Activated CD8-positive, alpha-beta memory T cell treated with anti-CD3 and anti-CD28 coated beads, Interleukin-2, amount 50 U/mL, for 48 hours (primary cell): ENCODE measurements at regions not wholly inside any gene's neighbourhood (a gene's known extent, or its start where the extent isn't known, plus 50 kb on each side); places are given as distances from the start of the nearest gene placed in this dataset.

Experiments used
- DNase-seq: peaks from one replicate; pipeline ENCODE4 v3.0.0-alpha.2; 2020

DNA sequence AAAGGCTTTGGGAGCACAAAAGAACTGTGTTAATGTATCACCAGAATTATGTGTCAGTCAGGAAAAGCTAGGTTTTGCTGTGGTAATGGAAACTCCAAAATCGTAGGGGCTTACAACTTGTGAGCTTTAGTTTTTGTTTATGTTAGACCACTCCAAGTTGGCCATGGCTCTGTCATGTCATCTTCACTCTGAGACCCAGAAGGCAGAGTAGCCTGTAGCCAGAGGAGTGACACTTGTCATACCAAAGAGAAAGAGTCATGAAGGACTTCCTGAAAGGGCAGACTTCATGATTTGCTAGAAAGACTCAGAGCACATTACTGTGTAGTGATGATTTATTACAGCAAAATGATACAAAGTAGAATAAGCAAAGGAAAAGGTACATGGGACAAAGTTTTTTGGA is 133.6 kb upstream of the SSTR1 start:
- no peak for DNase-seq

DNA sequence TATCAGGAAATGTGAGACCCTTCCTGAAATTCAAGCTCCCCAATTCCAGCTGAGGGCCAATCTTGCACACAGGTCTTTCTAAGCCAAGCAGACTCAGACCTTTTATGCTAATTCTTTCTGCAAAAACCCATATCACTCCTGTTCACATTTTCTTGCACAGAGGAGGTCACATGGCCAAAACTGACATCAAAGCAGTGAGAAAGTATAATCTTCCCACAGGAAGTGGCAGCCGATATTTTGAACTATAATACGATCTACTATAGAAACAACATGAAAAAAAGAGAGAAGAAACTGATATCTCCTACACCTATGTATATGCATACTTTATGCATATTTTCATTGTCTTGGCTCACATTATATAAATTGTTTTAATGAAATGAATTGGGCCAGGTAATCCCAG is 132.9 kb upstream of the SSTR1 start:
- DNase-seq = no peak

DNA sequence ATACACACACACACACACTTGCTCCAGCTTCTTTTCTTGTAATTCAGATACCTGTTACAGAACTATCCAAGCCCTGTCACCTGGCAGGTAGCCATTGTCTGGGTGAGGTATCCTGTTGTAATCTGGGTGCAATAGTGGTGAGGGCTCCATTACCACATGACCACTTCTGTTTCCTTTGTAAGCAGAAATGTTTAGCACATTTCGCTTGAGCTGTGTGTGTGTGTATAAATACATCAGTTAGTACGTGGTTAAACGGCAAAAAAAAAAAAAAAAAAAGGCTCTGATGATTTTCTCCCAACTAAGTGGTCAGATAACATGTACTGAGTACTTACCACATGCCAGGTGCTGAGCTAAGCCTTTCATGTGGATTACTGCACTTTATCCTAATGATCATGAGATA is 129.3 kb upstream of the SSTR1 start:
- no peak for DNase-seq

DNA sequence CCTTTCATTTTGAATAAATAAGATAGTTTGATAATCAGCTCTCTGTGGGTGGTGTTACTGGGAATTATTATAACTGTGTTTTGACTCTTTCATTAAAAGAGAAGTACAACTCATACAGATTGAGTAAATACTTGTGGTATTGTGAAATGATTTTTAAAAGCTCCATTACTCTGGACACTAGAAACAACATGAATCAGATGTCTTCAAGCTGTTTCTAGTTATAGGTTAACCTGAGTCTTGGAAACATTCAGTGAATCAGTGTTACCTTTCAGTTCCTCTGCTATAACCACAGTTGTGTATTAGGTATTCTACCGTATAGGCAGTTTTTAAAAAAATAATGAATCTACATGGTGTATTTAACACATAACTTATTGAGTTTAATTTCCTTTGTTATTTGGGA is 128.4 kb upstream of the SSTR1 start:
- DNase-seq = no peak

DNA sequence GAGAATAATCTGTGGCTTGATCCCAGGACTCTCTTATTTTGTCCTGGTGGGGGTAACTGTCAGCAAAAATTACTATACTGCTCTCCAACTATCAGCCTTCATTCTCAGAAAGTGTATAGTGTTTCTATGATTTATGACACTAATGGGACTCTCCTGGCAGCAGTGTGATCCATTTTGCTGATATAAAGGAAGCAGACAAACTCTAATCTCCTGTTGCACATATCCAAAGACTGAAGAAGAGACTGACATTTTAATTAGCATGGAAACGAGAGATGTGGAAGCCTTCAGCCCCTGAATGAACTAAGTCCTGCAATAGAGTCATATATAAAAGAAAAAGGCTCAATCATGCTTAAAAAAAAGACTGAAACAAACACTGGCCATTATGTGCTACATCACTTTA is 127.8 kb upstream of the SSTR1 start:
- DNase-seq = no peak

DNA sequence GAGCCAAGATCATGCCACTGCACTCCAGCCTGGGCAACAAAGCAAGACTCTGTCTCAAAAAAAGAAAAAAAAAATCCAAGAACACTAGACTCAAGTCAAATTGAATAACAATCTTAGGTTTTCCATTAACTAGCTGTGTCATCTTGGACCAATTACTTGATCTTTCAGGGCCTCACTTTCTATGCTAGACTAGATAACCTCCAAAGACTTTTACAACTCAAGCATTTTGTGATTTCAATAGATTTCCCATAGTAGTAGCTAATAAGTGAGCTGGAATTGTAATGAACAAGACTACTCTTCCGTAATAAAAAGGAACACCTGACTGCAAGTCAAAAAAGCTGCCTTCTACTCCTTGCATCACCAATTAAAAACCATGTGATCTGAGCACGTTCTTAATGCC is 127.0 kb upstream of the SSTR1 start:
- no peak for DNase-seq

DNA sequence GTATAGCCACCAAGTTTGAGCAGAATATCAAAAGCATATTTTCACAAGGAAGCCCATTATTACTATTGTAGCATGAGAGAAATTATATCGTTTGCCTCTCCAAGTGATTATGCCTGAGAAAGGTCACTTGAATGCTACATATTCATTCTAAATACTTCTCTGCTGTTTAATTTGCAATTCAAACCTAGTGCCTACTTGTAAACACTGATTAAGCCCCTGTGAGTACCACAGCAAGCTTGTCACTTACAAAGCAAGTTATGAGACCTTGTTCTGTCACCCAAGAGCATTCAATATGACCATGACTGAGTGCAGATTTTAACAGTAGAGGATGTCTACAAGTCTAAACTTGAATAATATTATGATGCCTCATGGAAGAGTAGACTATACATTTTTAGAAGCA is 124.7 kb upstream of the SSTR1 start:
- DNase-seq = no peak

DNA sequence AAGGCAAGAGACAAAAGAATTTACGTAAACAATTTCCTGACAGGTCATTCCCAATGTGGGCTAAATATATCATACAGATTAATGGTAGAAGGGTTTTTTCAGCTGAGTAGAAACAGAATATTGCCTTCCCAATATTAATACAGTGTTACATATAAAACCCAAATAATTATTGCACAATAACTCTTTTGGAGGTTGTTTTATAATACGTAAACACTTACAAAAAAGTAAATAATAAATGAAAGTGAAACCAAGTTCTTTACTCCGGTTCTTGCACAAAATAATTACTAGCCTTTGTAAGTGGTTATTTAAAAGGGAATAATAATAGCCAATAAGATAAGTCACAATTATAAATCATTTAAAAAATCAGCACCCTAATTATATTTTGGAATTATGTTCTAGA is 118.6 kb upstream of the SSTR1 start:
- DNase-seq = no peak

DNA sequence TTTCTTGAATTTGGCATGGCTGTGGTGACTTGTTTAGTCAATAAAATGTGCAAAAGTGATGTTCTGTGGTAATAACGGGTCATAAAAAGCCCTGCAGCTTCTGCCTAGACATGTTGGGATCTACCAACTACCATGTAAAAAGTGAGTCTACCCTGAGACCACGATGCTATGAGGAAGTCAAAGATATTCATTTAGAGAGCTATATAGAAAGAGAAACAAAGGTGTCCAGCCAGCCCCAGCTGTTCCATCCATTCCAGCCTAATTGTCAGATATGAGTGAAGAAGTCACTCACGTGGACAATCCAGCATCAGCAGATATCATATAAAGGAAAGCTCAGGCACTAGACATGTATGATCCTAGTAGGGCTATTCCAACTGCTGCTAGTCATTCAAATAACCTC is 117.2 kb upstream of the SSTR1 start:
- DNase-seq = no peak

DNA sequence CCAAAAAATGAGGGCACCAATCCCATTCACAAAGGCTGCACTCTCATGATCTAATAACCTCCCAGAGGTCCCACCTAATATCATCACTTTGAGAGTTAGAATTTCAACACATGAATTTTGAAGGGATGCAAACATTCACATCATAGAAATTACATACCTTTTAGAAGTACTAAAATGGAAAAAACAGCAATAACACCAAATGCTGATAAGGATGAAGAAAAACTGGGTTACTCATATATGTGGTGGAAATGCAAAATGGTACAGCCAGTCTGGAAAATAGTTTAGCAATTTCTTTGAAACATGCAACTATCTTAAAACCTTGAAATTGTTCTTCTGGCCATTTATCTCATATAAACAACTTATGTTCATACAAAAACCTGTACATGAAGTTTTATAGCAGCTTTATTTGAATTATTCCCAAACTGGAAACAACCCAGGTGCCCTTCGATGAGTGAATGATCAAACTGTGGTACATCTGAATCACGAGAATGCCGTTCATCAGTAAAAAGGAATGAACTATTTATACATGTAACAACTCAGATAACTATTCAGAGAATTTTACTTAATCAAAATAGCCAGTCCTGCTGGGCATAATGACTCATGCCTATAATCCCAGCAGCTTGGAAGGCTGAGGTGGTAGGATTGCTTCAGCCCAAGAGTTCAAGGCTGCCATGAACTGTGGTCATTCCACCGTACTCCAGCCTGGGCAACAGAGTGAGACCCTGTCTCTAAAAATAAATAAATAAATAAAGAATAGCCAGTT is 109.4 kb upstream of the SSTR1 start:
- DNase-seq = no peak

DNA sequence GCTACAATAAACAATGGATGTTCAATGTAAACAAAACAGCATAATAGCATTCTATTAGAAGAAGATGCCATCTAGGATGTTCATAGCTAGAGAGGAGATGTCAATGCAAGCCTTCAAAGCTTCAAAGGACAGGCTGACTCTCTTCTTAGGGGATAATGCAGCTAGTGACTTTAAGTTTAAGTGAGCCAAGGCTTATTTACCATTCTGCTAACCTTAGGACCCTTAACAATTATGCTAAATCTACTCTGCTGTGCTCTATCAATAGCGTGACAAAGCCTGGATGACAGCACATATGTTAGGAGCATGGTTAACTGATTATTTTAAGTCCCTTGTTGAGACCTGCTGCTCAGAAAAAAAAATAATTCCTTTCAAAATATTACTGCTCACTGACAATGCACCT is 106.0 kb upstream of the SSTR1 start:
- no peak for DNase-seq

DNA sequence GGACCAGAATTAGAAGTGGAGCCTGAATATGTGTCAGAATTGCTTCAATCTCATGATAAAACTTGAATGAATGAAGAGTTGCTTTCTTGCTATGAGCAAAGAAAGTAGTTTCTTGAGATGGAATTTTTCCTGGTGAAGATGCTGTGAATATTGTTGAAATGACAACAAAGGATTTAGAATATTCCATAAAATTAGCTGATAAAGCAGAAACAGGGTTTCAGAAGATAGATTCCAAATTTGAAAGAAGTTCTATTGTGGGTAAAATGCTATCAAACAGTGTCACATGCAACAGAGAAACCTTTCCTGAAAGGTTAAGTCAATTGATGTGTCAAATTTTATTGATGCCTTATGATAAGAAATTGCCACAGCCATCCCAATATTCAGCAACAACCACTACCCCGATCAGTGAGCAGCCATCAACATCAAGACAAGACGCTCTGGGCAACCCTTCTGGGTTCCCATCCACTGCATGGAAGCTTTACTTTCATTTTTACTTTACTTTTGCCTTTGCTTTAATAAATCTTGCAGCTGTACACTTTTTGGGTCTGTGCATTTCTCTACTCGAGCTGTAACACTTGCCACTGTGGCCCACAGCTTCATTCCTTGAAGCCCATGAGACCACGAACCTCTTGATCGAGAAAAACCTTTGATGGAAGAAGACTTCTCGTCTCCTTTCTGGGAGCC is 104.0 kb upstream of the SSTR1 start:
- no peak for DNase-seq

DNA sequence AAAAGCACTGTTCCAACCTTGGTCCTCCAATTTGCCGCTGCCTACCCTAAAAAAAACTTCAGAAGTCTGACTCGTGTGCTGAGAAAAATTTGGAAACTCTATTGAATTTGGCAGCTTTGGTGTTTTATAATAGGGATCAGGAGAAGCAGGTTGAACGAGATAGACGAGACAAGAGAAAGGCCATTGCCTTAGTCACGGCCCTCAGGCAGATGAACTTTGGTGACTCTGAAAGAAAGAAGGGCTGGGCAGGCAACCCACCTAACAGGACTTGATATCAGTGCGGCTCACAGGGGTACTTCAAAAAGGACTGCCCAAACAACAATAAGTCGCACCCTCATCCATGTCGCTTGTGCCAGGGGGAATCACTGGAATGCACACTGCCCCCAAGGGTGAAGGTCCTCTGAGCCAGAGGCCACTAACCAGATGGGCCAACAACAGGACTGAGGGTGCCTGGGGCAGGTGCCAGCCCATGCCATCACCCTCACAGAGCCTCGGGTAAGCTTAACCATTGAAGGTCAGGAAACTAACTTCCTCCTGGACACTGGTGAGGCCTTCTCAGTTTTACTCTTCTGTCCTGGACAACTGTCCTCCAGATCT is 102.5 kb upstream of the SSTR1 start:
- DNase-seq = no peak

DNA sequence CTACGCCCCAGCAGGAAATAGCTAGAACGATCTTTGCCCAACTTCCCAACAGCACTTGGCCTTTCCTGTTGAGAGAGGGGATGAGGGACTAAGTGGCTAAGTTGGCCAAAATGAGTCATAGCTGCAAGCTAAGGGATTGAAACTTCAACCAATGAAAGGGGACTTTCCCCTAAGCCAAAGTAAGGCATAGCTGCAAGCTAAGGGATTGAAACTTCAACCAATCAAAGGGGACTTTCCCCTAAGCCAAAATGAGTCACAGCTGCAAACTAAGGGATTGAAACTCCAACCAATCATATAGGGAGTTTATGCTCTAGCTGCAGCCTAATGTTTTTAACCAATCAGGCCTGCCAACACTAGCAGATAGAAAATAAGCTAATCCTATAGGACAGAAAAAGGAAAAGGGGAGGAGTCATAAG is 100.5 kb upstream of the SSTR1 start:
- DNase-seq = no peak

DNA sequence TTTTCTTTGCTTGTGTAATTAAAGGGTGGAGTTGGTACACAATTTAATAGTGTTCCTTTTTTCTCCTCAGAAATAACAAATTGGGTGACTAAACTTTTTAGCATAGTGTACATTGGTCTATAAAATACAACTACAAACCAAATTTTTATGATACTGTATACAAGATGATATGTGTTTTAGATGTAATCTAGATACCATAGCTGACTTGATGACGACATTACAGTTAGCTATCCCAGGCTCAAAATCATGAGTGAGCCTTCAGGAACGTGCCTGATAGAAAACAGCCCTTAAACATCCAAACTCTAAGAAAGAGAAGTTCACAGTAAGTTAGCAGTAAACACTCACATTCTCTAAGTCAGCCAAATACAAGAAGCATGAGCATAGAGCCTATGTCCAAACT is 99.0 kb upstream of the SSTR1 start:
- DNase-seq = no peak

DNA sequence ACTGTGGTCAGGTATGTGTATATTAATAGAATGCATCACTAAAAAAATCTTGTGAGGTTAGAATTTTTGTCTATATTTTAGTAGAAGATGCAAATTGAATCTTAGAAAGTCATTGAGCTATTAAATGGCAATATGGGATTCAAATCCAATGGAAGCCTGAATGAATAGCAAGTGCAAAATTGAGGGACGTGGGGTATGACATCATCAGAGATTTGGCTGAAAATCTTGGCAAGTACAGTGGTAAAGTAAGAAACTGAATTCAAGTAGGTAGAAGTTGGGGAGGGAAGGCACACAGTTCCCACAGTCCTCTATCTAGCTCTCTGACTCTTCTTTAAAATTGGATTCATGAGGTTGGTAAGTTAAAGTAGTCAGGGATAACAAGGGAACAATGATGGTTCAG is 97.4 kb upstream of the SSTR1 start:
- no peak for DNase-seq

DNA sequence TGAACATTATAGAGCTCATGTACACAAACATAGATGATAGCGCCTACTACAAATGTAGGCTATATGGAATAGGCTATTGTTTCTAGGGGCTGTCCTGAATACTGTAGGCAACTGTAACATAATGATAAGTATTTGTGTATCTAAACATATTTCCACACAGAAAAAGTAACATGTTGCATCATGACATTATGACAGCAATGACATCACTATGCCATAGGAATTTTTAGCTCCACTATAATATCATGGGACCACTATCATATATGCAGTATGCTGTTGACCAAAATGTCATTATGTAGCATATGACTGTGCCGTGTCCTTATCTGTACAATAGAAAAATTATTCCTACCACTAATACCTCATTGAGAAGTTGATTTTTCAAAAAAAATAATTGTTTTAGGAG is 96.7 kb upstream of the SSTR1 start:
- DNase-seq = no peak

DNA sequence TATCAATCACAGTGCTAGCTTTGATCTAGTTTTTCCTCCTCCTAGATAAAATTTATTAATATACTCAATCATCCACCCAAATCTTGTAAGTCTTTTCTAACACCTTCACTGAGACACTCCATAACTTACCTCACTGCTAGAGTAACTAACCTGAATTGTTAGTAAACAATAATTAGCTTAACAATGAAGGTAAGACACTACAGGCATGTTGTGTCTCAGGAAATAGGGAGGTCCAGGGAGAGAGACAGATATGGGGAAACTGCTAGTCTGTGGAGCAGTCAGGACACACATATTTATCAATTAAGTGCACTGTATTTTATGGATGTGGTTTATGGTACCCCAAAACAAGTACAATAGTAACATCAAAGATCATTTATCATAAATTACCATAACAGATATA is 94.2 kb upstream of the SSTR1 start:
- DNase-seq = no peak

DNA sequence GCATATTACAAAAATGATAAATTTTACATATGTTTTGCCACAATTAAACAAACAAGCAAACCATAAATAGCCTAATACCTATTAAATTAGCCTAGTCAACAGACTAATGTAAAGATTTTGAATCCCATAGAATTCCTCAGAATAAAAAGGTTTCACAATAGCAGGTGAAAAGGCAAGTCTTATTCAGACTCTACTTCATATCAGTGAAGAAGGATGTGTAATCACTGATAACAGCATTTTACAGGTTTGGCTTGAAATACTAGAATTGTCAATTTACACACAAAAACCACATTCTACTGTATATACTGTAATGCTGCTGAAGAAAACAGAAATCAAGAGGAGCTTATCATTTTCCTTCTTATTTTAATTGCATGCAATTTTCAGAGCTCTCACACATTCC is 90.8 kb upstream of the SSTR1 start:
- DNase-seq = no peak

DNA sequence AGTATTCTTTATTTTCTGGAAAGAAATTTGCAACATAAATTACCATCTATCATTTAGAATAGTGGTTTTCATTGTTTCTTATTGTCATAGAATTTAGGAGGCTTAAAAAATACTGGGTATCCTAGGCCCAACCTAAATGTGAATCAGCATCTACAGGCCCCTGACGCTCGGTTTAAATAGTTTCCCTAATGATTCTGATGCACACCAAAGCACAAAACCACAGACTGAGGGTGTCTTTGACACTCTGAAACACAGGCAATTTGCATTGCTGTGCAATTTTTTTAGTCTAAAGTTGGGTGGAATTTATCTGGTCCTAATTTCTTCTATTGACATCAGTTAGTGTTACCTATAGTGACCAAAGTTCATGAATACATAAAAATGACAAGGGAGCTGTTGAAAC is 87.6 kb upstream of the SSTR1 start:
- DNase-seq = no peak

DNA sequence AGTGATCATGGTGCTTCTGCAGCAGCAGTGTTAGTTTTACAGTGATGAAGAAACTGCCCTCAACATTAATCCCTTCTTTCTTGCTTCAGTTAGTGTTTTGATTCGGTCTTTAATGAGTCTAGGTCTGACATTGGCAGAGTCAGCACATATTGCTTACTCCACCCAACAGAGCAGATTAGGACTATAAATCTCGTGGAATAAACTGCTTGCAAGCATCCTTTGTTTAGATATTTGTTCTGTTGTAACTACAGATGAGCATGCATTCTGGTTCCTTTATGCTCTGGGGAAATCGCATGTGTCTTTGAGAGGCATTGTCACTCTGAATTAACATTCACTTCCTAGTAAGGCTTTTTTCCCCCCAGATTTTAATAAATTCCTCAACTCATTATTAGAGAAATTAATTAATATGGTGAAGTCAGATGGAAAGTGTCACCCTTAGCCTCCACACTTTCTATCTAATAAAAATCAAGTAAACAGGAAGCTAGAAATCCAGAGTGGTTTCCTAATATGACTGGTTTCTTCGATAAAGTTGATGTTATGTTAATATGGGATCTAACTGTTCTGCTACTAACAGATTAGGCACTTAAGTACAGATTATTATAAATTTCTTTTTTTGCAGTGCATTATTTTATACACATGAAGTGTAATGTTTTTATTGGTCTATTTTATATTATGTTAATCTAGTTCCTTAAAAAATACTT is 86.2 kb upstream of the SSTR1 start:
- DNase-seq = no peak

DNA sequence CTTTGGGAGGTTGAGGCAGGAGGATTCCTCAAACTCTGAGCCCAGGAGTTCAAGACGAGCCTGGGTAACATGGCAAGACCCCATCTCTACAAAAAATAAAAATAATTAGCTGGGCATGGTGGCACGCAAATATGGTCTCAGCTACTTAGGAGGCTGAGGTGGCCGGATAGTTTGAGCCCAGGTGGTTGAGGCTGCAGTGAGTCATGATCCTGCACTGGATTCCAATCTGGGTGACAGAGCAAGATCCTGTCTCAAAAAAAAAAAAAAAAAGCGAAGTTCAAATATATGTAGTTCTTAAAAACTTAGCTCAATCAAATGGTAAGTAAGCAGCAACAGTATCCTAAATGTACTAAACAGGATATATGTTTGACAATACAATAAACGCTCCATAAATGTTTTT is 85.5 kb upstream of the SSTR1 start:
- no peak for DNase-seq

DNA sequence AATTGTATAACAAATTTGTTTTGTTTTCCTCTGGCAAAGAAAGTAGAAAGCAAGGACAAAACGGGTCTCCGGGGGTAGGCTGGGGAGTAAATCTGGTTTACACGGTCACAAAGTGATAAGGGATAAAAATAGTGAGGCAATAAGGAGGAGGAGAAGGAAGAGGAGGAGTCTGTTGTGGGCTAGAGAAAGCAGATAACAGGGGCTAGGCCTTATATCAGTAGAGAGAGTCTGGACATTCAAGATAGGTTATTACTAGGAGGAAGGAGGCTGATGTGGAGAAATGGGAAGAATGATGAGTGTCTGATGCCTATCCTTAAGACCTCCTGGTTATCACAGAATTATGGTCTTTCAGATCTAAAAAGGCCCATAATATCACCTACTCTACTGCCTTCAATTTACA is 83.2 kb upstream of the SSTR1 start:
- no peak for DNase-seq

DNA sequence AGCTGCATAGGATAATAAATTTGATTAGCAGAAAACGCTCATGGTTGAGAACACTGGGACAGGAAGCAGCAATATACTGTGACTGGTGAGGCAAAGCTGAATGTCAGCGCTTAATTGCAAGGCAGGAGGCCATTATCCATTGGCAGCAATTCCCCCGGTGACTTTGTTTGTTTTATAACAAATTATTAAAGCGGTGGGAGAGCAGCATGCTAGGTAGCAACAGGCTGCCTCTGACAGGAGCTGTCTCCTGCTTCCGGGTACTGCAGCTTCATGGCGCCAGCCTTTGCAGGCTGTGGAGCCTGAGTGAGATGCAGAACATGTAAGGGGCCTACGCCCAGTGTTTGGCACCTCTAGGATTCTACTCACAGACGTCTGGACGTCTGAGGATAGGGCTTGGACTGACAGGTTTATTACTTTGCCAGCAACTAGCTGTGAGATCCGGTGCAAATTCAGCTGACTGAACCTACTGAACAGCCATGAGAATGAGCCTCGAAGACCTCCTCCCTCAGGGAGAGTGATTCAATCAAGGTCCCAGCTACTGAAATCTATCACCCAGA is 82.1 kb upstream of the SSTR1 start:
- DNase-seq = no peak
